ENCODE measurements at regions not wholly inside any gene's neighbourhood (a gene's known extent, or its start where the extent isn't known, plus 50 kb on each side); places are given as distances from the start of the nearest gene placed in this dataset.

DNA sequence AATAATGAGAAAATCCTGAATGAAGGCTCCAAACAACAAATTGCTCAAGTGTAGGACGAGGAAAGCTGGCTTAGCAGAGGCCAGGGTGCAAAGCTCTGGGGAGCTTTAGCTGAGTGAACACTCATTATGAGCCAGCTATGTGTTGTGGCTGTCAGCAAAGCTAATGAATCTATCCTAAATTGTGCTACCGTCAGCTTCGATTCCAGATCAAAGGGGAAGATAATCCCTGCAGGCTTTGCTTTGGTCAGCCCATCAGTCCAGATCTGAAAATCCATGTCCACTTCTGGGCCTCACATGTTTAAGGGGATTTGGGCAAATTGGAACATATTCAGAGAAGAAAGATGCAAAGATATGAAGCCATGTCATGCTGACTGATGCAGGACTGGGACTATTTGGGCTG, 180.9 kb upstream of the ZBED5 start:
- intact Hi-C loops (cut with micrococcal nuclease; ENCODE audit: unreplicated experiment) (loop anchor here (5.0 kb wide), 3 partner anchors 119 to 629 kb away; no protein-coding TSS in a partner anchor), in situ Hi-C loops (cut with MboI) (no loop called here)
- Histone ChIP-seq H4K20me1 (ENCODE audit: control insufficient read depth, insufficient read depth) (no peaks in the 10 kb centered on the region), H3K9ac (ENCODE audit: control insufficient read depth, insufficient read depth, low read length) (no peak overlapping the region), H3K36me3 (ENCODE audit: control insufficient read depth in 2 of 2, insufficient read depth in 2 of 2, low read length in 1 of 2) (no peaks in the 10 kb centered on the region), H2AFZ (ENCODE audit: control insufficient read depth, low read depth, low read length) (no peak overlapping the region), H3K9me3 (replicated peaks; ENCODE audit: control insufficient read depth, insufficient read depth, low read length) (no peaks in the 10 kb centered on the region), H3K4me1 (ENCODE audit: control insufficient read depth, insufficient read depth, low read length) (no peaks in the 10 kb centered on the region), H3K79me2 (ENCODE audit: control insufficient read depth, insufficient read depth, low read length) (no peaks in the 10 kb centered on the region), H3K4me3 (no peak overlapping the region), H3K27me3 (replicated peaks in 1 of 2; ENCODE audit: control insufficient read depth in 2 of 2, insufficient read depth in 2 of 2, low read length in 1 of 2) (no peaks in the 10 kb centered on the region), H3K4me2 (ENCODE audit: control insufficient read depth, insufficient read depth) (no peak overlapping the region), H3K27ac (ENCODE audit: control insufficient read depth, insufficient read depth) (no peak overlapping the region)
- DNase-seq (ENCODE audit: low read depth, low spot score) (no peak), FAIRE-seq (no peak), ATAC-seq (no peak)
- TF ChIP-seq CBX3 (IDR thresholded peaks at IDR 0.05; ENCODE audit: borderline replicate concordance, low read depth) (no peak), IKZF2 (IDR thresholded peaks at IDR 0.05) (no peak), IKZF1 (conservative IDR thresholded peaks at IDR 0.05) (no peak), HCFC1 (IDR thresholded peaks at IDR 0.05; ENCODE audit: low read length) (no peak), ZNF274 (IDR thresholded peaks at IDR 0.05; ENCODE audit: insufficient read depth, insufficient read length) (no peak), TBL1XR1 (IDR thresholded peaks at IDR 0.05; ENCODE audit: low read depth, low read length) (no peak)
- TF ChIP-seq, protein P1, sequence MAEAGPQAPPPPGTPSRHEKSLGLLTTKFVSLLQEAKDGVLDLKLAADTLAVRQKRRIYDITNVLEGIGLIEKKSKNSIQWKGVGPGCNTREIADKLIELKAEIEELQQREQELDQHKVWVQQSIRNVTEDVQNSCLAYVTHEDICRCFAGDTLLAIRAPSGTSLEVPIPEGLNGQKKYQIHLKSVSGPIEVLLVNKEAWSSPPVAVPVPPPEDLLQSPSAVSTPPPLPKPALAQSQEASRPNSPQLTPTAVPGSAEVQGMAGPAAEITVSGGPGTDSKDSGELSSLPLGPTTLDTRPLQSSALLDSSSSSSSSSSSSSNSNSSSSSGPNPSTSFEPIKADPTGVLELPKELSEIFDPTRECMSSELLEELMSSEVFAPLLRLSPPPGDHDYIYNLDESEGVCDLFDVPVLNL (IDR thresholded peaks at IDR 0.05; ENCODE audit: low read depth, low read length) = no peak
- TF ChIP-seq, protein P2, sequence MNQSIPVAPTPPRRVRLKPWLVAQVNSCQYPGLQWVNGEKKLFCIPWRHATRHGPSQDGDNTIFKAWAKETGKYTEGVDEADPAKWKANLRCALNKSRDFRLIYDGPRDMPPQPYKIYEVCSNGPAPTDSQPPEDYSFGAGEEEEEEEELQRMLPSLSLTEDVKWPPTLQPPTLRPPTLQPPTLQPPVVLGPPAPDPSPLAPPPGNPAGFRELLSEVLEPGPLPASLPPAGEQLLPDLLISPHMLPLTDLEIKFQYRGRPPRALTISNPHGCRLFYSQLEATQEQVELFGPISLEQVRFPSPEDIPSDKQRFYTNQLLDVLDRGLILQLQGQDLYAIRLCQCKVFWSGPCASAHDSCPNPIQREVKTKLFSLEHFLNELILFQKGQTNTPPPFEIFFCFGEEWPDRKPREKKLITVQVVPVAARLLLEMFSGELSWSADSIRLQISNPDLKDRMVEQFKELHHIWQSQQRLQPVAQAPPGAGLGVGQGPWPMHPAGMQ (IDR thresholded peaks at IDR 0.05; ENCODE audit: borderline replicate concordance) = no peak
- POLR2A ChIA-PET = no interaction called here
- RAD21 ChIA-PET (ENCODE audit: unreplicated experiment) = interaction anchor here (0.8 to 3.1 kb wide), 10 partner anchors 10 to 749 kb away, joined by 3 to 18 read pairs (median 4); no protein-coding TSS in a partner anchor
- 25% methylated on average over 3 of the region's 3 CpGs for WGBS (ENCODE audit: insufficient coverage, insufficient replicate concordance, low lambda C conversion rate, missing lambda C conversion rate)
- SMC1A ChIA-PET (ENCODE audit: uncharacterized antibody, unreplicated experiment) = interaction anchor here (0.6 to 2.1 kb wide), 9 partner anchors 10 to 749 kb away, joined by 3 to 6 read pairs (median 4); no protein-coding TSS in a partner anchor
- CTCF ChIA-PET = interaction anchor here (1.6 to 8.9 kb wide), 9 partner anchors 11 to 749 kb away, joined by 3 to 70 read pairs (median 10); no protein-coding TSS in a partner anchor
- no TSS peak for BruUV-seq (replicated peaks)
